AG09309 (cell line): ENCODE measurements at regions not wholly inside any gene's neighbourhood (a gene's known extent, or its start where the extent isn't known, plus 50 kb on each side); places are given as distances from the start of the nearest gene placed in this dataset.

Experiments
- DNase-seq: peaks from one replicate; pipeline ENCODE4 v3.0.0-alpha.2; 2010; ENCODE audit warnings: low read depth
- H3K4me3 ChIP-seq: 2 replicates; pipeline ENCODE4 v1.5.1; 2011; ENCODE audit warnings: mild to moderate bottlenecking, low read depth, low read length, moderate library complexity; ENCODE audit not compliant: control insufficient read depth
- TF ChIP-seq, protein P1 (sequence below): IDR thresholded peaks from 2 replicates; pipeline ENCODE4 v1.5.1; 2011; ENCODE audit warnings: mild to moderate bottlenecking, low read depth, low read length, inconsistent platforms; ENCODE audit not compliant: insufficient read depth, control insufficient read depth; ENCODE audit errors: missing control alignments

DNA sequence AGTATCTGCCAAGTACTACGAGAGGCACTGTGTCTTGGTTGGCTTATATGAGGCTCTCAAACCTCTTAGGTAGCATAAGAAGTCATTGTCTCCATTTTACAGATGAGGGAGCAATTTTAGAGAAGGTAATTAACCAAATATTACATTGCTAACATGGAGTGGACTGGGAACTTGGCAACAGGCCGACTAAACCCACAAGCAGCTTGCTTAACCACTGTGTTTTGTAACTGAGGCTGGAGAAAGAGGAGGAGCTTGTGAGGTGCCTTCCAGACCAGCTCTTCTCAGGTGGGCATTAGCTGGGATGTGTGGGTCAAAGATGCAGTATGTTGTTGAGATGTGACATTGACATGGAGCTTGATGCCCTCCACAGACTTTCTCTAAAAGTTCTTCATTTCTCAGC lies 835.6 kb upstream of the RBFOX1 start:
- TF ChIP-seq, protein P1, sequence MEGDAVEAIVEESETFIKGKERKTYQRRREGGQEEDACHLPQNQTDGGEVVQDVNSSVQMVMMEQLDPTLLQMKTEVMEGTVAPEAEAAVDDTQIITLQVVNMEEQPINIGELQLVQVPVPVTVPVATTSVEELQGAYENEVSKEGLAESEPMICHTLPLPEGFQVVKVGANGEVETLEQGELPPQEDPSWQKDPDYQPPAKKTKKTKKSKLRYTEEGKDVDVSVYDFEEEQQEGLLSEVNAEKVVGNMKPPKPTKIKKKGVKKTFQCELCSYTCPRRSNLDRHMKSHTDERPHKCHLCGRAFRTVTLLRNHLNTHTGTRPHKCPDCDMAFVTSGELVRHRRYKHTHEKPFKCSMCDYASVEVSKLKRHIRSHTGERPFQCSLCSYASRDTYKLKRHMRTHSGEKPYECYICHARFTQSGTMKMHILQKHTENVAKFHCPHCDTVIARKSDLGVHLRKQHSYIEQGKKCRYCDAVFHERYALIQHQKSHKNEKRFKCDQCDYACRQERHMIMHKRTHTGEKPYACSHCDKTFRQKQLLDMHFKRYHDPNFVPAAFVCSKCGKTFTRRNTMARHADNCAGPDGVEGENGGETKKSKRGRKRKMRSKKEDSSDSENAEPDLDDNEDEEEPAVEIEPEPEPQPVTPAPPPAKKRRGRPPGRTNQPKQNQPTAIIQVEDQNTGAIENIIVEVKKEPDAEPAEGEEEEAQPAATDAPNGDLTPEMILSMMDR, result no peak
- H3K4me3 ChIP-seq, result no peak overlapping the region
- DNase-seq, result no peak

DNA sequence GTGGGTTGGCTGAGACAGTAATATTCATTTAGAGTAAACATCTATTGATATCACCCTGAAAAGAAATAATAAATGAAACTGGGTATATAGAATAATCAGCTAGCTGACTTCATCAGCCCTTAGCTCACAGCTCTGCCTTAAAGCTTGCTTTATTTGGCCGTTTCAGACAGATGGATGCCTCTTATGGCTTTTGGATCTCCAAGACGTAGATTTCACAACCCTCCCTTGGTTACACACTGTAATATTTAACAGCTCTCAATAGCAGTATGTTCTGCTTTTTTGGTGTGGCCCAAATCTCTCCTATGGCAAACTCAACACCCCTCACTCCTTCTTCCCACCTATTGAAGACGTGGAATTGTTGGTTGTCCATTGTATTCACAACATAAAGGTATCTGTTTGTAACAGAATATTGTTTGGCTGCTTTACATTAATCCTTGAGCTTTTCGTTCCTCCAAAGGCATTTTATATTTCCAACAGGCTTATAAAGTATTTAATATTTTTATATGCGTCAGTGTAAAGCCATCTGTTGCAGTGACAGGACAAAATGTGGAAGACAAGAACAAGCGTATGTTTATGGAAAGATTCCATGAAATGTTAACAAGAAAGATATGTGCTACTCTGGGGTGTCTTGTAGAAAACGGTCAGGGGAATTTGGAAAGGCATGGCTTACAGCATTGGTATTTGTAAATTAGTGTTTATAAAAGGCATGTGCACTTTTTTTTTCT lies 837.0 kb upstream of the RBFOX1 start:
- no peak overlapping the region for H3K4me3 ChIP-seq
- TF ChIP-seq, protein P1, result no peak
- no peak for DNase-seq

GRCh38 chr16:6494716-6495115 lies 837.9 kb upstream of the RBFOX1 start:
- H3K4me3 ChIP-seq, result no peak overlapping the region
- TF ChIP-seq, protein P1, result no peak
- no peak for DNase-seq

GRCh38 chr16:6493555-6493954 lies 839.1 kb upstream of the RBFOX1 start:
- TF ChIP-seq, protein P1, result no peak
- H3K4me3 ChIP-seq, result no peak overlapping the region
- no peak for DNase-seq

DNA sequence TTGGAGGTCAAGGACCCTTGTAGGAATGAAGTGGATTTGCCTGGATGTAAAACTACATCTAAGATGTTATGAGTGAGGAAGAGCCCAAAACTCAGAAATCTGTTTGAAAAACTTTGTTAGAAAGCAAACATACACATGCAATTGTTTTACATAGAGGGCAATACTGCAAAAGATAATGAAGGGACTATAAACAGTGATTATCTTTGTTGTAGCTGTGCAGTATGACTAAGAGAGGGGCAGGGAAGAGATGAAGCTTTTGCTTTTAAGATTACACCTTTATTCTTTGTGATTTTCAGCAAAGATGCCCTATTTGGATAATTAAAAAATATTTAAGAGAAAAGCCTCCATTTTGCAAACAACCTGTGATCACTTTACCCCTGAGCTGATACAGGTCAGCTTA lies 839.9 kb upstream of the RBFOX1 start:
- no peak overlapping the region for H3K4me3 ChIP-seq
- TF ChIP-seq, protein P1, result no peak
- no peak for DNase-seq

- DNase-seq, result no peak
- TF ChIP-seq, protein P1, result no peak
- no peak overlapping the region for H3K4me3 ChIP-seq
Measured at GRCh38 chr16:6484935-6485334, 847.7 kb upstream of the RBFOX1 start.

DNA sequence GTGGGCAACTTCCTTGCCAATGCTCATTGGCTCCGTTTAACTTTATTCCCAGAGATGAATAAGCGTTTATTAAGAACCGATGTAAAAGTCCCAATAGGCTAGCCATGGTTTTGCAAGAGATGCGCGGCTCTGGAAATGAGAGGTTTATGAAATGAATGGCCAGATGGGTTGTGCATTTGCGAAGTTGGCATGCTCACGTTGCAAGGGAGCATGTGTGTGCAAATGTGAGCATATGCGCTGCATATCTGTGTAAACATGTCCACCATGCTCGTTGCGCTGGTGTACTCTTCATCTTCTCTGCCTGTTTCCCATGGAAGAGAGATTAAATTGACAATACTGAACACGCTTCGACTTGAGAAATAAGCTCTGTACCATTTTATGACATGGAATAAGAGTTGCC lies 848.6 kb upstream of the RBFOX1 start:
- TF ChIP-seq, protein P1, result no peak
- H3K4me3 ChIP-seq, result no peak overlapping the region
- no peak for DNase-seq
